D721Med (cell line): ENCODE measurements at regions not wholly inside any gene's neighbourhood (a gene's known extent, or its start where the extent isn't known, plus 50 kb on each side); places are given as distances from the start of the nearest gene placed in this dataset.

ENCODE experiments used
- DNase-seq: peaks from one replicate; pipeline ENCODE4 v3.0.0; 2011; ENCODE audit warnings: low spot score; ENCODE audit not compliant: insufficient read length
- FAIRE-seq: peaks from 2 replicates; lab custom pipeline; 2011; peaks lifted over from hg19 to GRCh38; lab: Jason Lieb, UNC
- CTCF ChIP-seq: IDR thresholded peaks from 2 replicates; pipeline ENCODE4 v1.5.1; 2012; ENCODE audit warnings: mild to moderate bottlenecking, control low read depth; ENCODE audit not compliant: insufficient read depth; ENCODE audit errors: missing control alignments

GRCh38 chr11:92767416-92767815 lies 202.0 kb upstream of the MTNR1B start:
- FAIRE-seq (no peak), DNase-seq (no peak)
- TF ChIP-seq CTCF = no peak

GRCh38 chr11:92768121-92768840 lies 201.2 kb upstream of the MTNR1B start:
- TF ChIP-seq CTCF = no peak
- DNase-seq (no peak), FAIRE-seq (no peak)

- FAIRE-seq = no peak
- TF ChIP-seq CTCF = no peak
- no peak for DNase-seq
Observed at GRCh38 chr11:92769112-92769511, 200.3 kb upstream of the MTNR1B start.

GRCh38 chr11:92770419-92770818 lies 199.0 kb upstream of the MTNR1B start:
- no peak for TF ChIP-seq CTCF
- no peak for FAIRE-seq
- DNase-seq = no peak

GRCh38 chr11:92770981-92771380 lies 198.5 kb upstream of the MTNR1B start:
- FAIRE-seq = no peak
- no peak for DNase-seq
- no peak for TF ChIP-seq CTCF

GRCh38 chr11:92771701-92772100 lies 197.8 kb upstream of the MTNR1B start:
- DNase-seq (no peak), FAIRE-seq (no peak)
- TF ChIP-seq CTCF = no peak

GRCh38 chr11:92775003-92775676 lies 194.3 kb upstream of the MTNR1B start:
- TF ChIP-seq CTCF = no peak
- FAIRE-seq = no peak

More at GRCh38 chr11:92775003-92775676, 194.3 kb upstream of the MTNR1B start:
- DNase-seq = no peak
